IMR-90 (cell line): ENCODE measurements at regions not wholly inside any gene's neighbourhood (a gene's known extent, or its start where the extent isn't known, plus 50 kb on each side); places are given as distances from the start of the nearest gene placed in this dataset.

ENCODE experiments used
- ATAC-seq: fragments of 200-7000 bp; cut with Tn5 transposase; 2 replicates; pipeline ENCODE4 v1.9.1; 2020; ENCODE audit warnings: low read depth, mild to moderate bottlenecking, moderate library complexity
- BruUV-seq: library from RNA; stranded (reverse); fragments of 400-500 nt; replicated peaks from 2 replicates; lab custom pipeline; 2021; lab: Mats Ljungman, UMichigan
- CTCF ChIA-PET: fragments of 300-600 bp; formaldehyde crosslinking; extraction: SDS; loops from one replicate; lab custom pipeline; 2021; ENCODE audit warnings: antibody characterized with exemption; lab: Yijun Ruan, JAX
- POLR2A ChIA-PET: fragments of 300-600 bp; sonication (Branson Sonifier 250); formaldehyde crosslinking; loops from one replicate; lab custom pipeline; 2022; ENCODE audit warnings: antibody characterized with exemption; ENCODE audit not compliant: unreplicated experiment; lab: Charles Lee
- DNase-seq: peaks from one replicate; pipeline ENCODE4 v3.0.0; 2013
- H2AFZ ChIP-seq: replicated peaks from 2 replicates; pipeline ENCODE3; 2013; ENCODE audit warnings: low read length, mild to moderate bottlenecking; ENCODE audit not compliant: poor library complexity
- H2AK5ac ChIP-seq: 2 replicates; pipeline ENCODE4 v1.6.1; 2013; ENCODE audit warnings: low read depth, low read length, inconsistent platforms
- H2AK9ac ChIP-seq: replicated peaks from 2 replicates; pipeline ENCODE3; 2013; ENCODE audit warnings: mild to moderate bottlenecking, low read depth, low read length, moderate library complexity; ENCODE audit not compliant: poor library complexity
- H2BK120ac ChIP-seq: 2 replicates; pipeline ENCODE4 v1.6.1; 2013; ENCODE audit warnings: low read depth, low read length, inconsistent platforms
- H2BK15ac ChIP-seq: 3 replicates; pipeline ENCODE4 v1.6.1; 2013; ENCODE audit warnings: low read depth, low read length, inconsistent platforms
- H2BK20ac ChIP-seq: 2 replicates; pipeline ENCODE4 v1.6.1; 2013; ENCODE audit warnings: low read depth, mild to moderate bottlenecking, inconsistent platforms, low read length, moderate library complexity
- H2BK5ac ChIP-seq: 2 replicates; pipeline ENCODE4 v1.6.1; 2013; ENCODE audit warnings: mild to moderate bottlenecking, low read depth, low read length, inconsistent platforms; ENCODE audit not compliant: poor library complexity, severe bottlenecking
- H3K14ac ChIP-seq: replicated peaks from 2 replicates; pipeline ENCODE4 v1.6.1; 2013; ENCODE audit warnings: low read depth, low read length, inconsistent platforms
- H3K18ac ChIP-seq: 2 replicates; pipeline ENCODE4 v1.6.1; 2013; ENCODE audit warnings: low read depth, low read length, control low read depth
- H3K23ac ChIP-seq: 2 replicates; pipeline ENCODE4 v1.6.1; 2013; ENCODE audit warnings: low read depth, low read length, inconsistent platforms
- H3K27ac ChIP-seq: 2 replicates; pipeline ENCODE4 v1.5.1; 2013; ENCODE audit warnings: mild to moderate bottlenecking, control low read depth, low read length; ENCODE audit not compliant: insufficient read depth
- H3K27me3 ChIP-seq: 2 replicates; pipeline ENCODE4 v1.6.1; 2013; ENCODE audit warnings: low read length; ENCODE audit not compliant: control insufficient read depth, insufficient read depth
- H3K36me3 ChIP-seq: 2 replicates; pipeline ENCODE4 v1.6.1; 2013; ENCODE audit warnings: low read length, mixed read lengths; ENCODE audit not compliant: control insufficient read depth, insufficient read depth
- H3K4ac ChIP-seq: 2 replicates; pipeline ENCODE4 v1.6.1; 2013; ENCODE audit warnings: low read depth, low read length, inconsistent platforms
- H3K4me1 ChIP-seq: 2 replicates; pipeline ENCODE4 v1.6.1; 2013; ENCODE audit warnings: low read length, mixed read lengths; ENCODE audit not compliant: control insufficient read depth, insufficient read depth
- H3K4me2 ChIP-seq: 2 replicates; pipeline ENCODE4 v1.6.1; 2013; ENCODE audit warnings: low read depth, mild to moderate bottlenecking, control low read depth, low read length, moderate library complexity
- H3K4me3 ChIP-seq: 2 replicates; pipeline ENCODE4 v1.5.1; 2013; ENCODE audit warnings: low read depth, mild to moderate bottlenecking, control low read depth, low read length, moderate library complexity; ENCODE audit not compliant: insufficient read depth
- H3K56ac ChIP-seq: 2 replicates; pipeline ENCODE4 v1.6.1; 2013; ENCODE audit warnings: low read length, inconsistent platforms; ENCODE audit not compliant: insufficient read depth; ENCODE audit errors: extremely low read depth
- H3K79me1 ChIP-seq, 2 experiments: 2 replicates each; pipeline ENCODE4 v1.6.1; 2013; ENCODE audit warnings: low read length in 2 of 2, inconsistent platforms in 1 of 2, low read depth in 1 of 2
- H3K9ac ChIP-seq: 2 replicates; pipeline ENCODE4 v1.6.1; 2013; ENCODE audit warnings: low read depth, low read length, control low read depth
- H3K9me1 ChIP-seq: 2 replicates; pipeline ENCODE4 v1.6.1; 2013; ENCODE audit warnings: low read length, inconsistent platforms; ENCODE audit not compliant: insufficient read depth
- H3K9me3 ChIP-seq: 2 replicates; pipeline ENCODE4 v1.6.1; 2013; ENCODE audit warnings: low read length; ENCODE audit not compliant: control insufficient read depth, insufficient read depth
- H4K20me1 ChIP-seq: 2 replicates; pipeline ENCODE4 v1.6.1; 2013; ENCODE audit warnings: low read length, inconsistent platforms; ENCODE audit not compliant: insufficient read depth
- H4K5ac ChIP-seq: 2 replicates; pipeline ENCODE4 v1.6.1; 2013; ENCODE audit warnings: mild to moderate bottlenecking, low read depth, low read length, control low read depth
- H4K8ac ChIP-seq, 2 experiments: 2 replicates each; pipeline ENCODE4 v1.6.1; 2013; ENCODE audit warnings: low read depth in 2 of 2, low read length in 2 of 2, control low read depth in 1 of 2, inconsistent platforms in 1 of 2
- H4K91ac ChIP-seq: 2 replicates; pipeline ENCODE4 v1.6.1; 2013; ENCODE audit warnings: low read depth, low read length, inconsistent platforms; ENCODE audit not compliant: insufficient read depth
- BHLHE40 ChIP-seq: fragments of 150-350 bp; IDR thresholded peaks from 2 replicates; pipeline ENCODE4 v1.6.1; 2016; ENCODE audit warnings: mild to moderate bottlenecking, low read depth, low read length
- CEBPB ChIP-seq: IDR thresholded peaks from 2 replicates; pipeline ENCODE4 v1.6.1; 2012; ENCODE audit warnings: low read depth, low read length, improper control_type of control experiment
- CHD1 ChIP-seq: IDR thresholded peaks from 2 replicates; pipeline ENCODE4 v1.6.1; 2012; ENCODE audit warnings: low read depth, low read length, improper control_type of control experiment
- CTCF ChIP-seq: conservative IDR thresholded peaks from 2 replicates; pipeline ENCODE4 v1.5.1; 2012; ENCODE audit warnings: mild to moderate bottlenecking, low read depth, low read length, improper control_type of control experiment
- FOS ChIP-seq: fragments of 150-350 bp; IDR thresholded peaks from 2 replicates; pipeline ENCODE4 v1.6.1; 2016; ENCODE audit warnings: low read depth, low read length
- MAFK ChIP-seq: IDR thresholded peaks from 2 replicates; pipeline ENCODE4 v1.6.1; 2012; ENCODE audit warnings: low read depth, low read length, improper control_type of control experiment
- MAZ ChIP-seq: IDR thresholded peaks from 2 replicates; pipeline ENCODE4 v1.6.1; 2012; ENCODE audit warnings: low read depth, mild to moderate bottlenecking, low read length, improper control_type of control experiment, moderate library complexity, borderline replicate concordance
- MXI1 ChIP-seq: IDR thresholded peaks from 2 replicates; pipeline ENCODE4 v1.6.1; 2012; ENCODE audit warnings: low read depth, mild to moderate bottlenecking, low read length, moderate library complexity, borderline replicate concordance
- NFE2L2 ChIP-seq: fragments of 150-350 bp; IDR thresholded peaks from 2 replicates; pipeline ENCODE4 v1.6.1; 2016; ENCODE audit warnings: low read depth, mild to moderate bottlenecking, low read length
- POLR2A ChIP-seq: IDR thresholded peaks from 2 replicates; pipeline ENCODE4 v1.6.1; 2012; ENCODE audit warnings: mild to moderate bottlenecking, low read depth, low read length
- RAD21 ChIP-seq: IDR thresholded peaks from 2 replicates; pipeline ENCODE4 v1.6.1; 2012; ENCODE audit warnings: low read length, improper control_type of control experiment
- RCOR1 ChIP-seq: IDR thresholded peaks from 2 replicates; pipeline ENCODE4 v1.6.1; 2012; ENCODE audit warnings: mild to moderate bottlenecking, low read length, improper control_type of control experiment; ENCODE audit not compliant: insufficient replicate concordance
- RFX5 ChIP-seq: IDR thresholded peaks from 2 replicates; pipeline ENCODE4 v1.8.0; 2012; ENCODE audit warnings: low read depth, mild to moderate bottlenecking, low read length, moderate library complexity
- SMC3 ChIP-seq: fragments of 150-350 bp; IDR thresholded peaks from 2 replicates; pipeline ENCODE4 v1.6.1; 2016; ENCODE audit warnings: low read depth, mild to moderate bottlenecking, antibody characterized with exemption, low read length, moderate library complexity
- USF2 ChIP-seq: fragments of 150-350 bp; IDR thresholded peaks from 2 replicates; pipeline ENCODE4 v1.6.1; 2017; ENCODE audit warnings: mild to moderate bottlenecking, antibody characterized with exemption, low read length, low read depth
- WGBS, 2 experiments: methylation state at CpG; one replicate each; pipeline versions ENCODE4 v1.1.5 to v1.1.7; 2013; ENCODE audit warnings: missing lambda C conversion rate in 2 of 2; ENCODE audit not compliant: insufficient read length in 1 of 2; ENCODE audit errors: extremely low coverage in 2 of 2; 5-methylcytosine and 5-hydroxymethylcytosine counted together
- dilution Hi-C: fragments of 300-500 bp; cut with HindIII; formaldehyde crosslinking; loops from one replicate; pipeline ENCODE4 v1.14.3; 2018; ENCODE audit warnings: low sequenced_read_pairs; ENCODE audit not compliant: unreplicated experiment
- in situ Hi-C: fragments of 300-500 bp; cut with MboI; formaldehyde crosslinking; loops from 3 replicates; pipeline ENCODE4 v1.14.3; 2019; ENCODE audit warnings: low sequenced_read_pairs, inconsistent platforms, mixed read lengths
- intact Hi-C: fragments of 100-400 bp; cut with micrococcal nuclease; formaldehyde crosslinking; loops from 2 replicates; pipeline ENCODE4 v1.10.0; 2022
- TF ChIP-seq, protein P1 (sequence below): fragments of 150-350 bp; IDR thresholded peaks from 2 replicates; pipeline ENCODE4 v1.6.1; 2016; ENCODE audit warnings: low read depth, mild to moderate bottlenecking, low read length, moderate library complexity, borderline replicate concordance

DNA sequence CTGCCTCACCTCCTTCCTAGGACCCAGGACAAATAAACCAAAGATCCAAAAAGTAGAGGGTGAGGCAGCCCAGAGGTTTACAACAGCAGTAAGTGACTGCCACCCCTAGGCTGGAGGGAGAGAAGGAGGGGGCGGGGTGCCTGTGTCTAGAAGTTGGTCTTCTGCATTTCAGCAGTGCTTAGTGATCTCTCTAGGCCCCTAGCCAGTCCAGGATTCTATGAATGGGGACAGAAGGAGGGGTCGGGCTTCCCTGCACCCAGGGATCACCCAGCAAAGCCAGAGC is 62.8 kb upstream of the KDM7A start:
- H3K56ac ChIP-seq = no peak overlapping the region
- dilution Hi-C loops = no loop called here
- H3K14ac ChIP-seq = no peak overlapping the region
- no peak overlapping the region for H4K5ac ChIP-seq
- no peak overlapping the region for H2BK5ac ChIP-seq
- no peaks in the 10 kb centered on the region for H3K4me1 ChIP-seq
- DNase-seq = no peak
- H4K8ac ChIP-seq = no peak overlapping the region
- no peak overlapping the region for H3K18ac ChIP-seq
- peaks cover 43% of the 10 kb centered on the region for H3K27me3 ChIP-seq
- no peak overlapping the region for H4K91ac ChIP-seq
- no peaks in the 10 kb centered on the region for H4K20me1 ChIP-seq
- H3K4me2 ChIP-seq = no peak overlapping the region
- POLR2A ChIA-PET = interaction anchor here (0.6 kb wide), 1 partner anchor 13 kb away, joined by 4 read pairs; no protein-coding TSS in a partner anchor
- in situ Hi-C loops = no loop called here
- H3K79me1 ChIP-seq = no peaks in the 10 kb centered on the region
- no peaks in the 10 kb centered on the region for H3K9me3 ChIP-seq
- H3K9me1 ChIP-seq = no peaks in the 10 kb centered on the region
- ATAC-seq = no peak
- no peak overlapping the region for H2AK5ac ChIP-seq
- H3K4ac ChIP-seq = no peak overlapping the region
- intact Hi-C loops = no loop called here
- H2AFZ ChIP-seq = no peak overlapping the region
- CTCF ChIA-PET = no interaction called here
- no peak overlapping the region for H3K4me3 ChIP-seq
- H2BK15ac ChIP-seq = no peak overlapping the region
- no peak overlapping the region for H3K23ac ChIP-seq
- H3K9ac ChIP-seq = no peak overlapping the region
- no peak for TF ChIP-seq RAD21
- TF ChIP-seq USF2 = no peak
- no peak for TF ChIP-seq POLR2A
- TF ChIP-seq FOS = no peak
- no peak for TF ChIP-seq CHD1
- TF ChIP-seq CTCF = no peak
- no peak for TF ChIP-seq RCOR1
- no peak for TF ChIP-seq NFE2L2
- TF ChIP-seq MAZ = no peak
- TF ChIP-seq MXI1 = no peak
- no peak for TF ChIP-seq BHLHE40
- no peak for TF ChIP-seq MAFK
- TF ChIP-seq RFX5 = no peak
- TF ChIP-seq, protein P1, sequence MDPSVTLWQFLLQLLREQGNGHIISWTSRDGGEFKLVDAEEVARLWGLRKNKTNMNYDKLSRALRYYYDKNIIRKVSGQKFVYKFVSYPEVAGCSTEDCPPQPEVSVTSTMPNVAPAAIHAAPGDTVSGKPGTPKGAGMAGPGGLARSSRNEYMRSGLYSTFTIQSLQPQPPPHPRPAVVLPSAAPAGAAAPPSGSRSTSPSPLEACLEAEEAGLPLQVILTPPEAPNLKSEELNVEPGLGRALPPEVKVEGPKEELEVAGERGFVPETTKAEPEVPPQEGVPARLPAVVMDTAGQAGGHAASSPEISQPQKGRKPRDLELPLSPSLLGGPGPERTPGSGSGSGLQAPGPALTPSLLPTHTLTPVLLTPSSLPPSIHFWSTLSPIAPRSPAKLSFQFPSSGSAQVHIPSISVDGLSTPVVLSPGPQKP = no peak
- TF ChIP-seq CEBPB = no peak
- TF ChIP-seq SMC3 = no peak
- no peak overlapping the region for H2BK20ac ChIP-seq
- no peak overlapping the region for H2AK9ac ChIP-seq
- no peak overlapping the region for H3K27ac ChIP-seq
- BruUV-seq = no TSS peak
- H3K36me3 ChIP-seq = no peaks in the 10 kb centered on the region
- no peak overlapping the region for H2BK120ac ChIP-seq
- no CpG with 5 or more reads among the region's 2 CpGs for whole genome bisulfite sequencing, 2 experiments
